DMS79 (cell line): ENCODE measurements at regions not wholly inside any gene's neighbourhood (a gene's known extent, or its start where the extent isn't known, plus 50 kb on each side); places are given as distances from the start of the nearest gene placed in this dataset.

ENCODE experiments used
- DNase-seq: peaks from one replicate; lab custom pipeline; 2025; lab: John Stamatoyannopoulos, UW

GRCh38 chr10:121032460-121032859 lies 181.3 kb downstream of the WDR11 start:
- DNase-seq, result no peak

- DNase-seq, result no peak
Measured at GRCh38 chr10:121033366-121033765, 182.2 kb downstream of the WDR11 start.

GRCh38 chr10:121036431-121036830 lies 185.3 kb downstream of the WDR11 start:
- no peak for DNase-seq

- no peak for DNase-seq
Measured at GRCh38 chr10:121041499-121041898, 190.3 kb downstream of the WDR11 start.

- DNase-seq, result no peak
Measured at GRCh38 chr10:121041906-121042305, 190.7 kb downstream of the WDR11 start.

- no peak for DNase-seq
Measured at GRCh38 chr10:121042342-121042741, 191.2 kb downstream of the WDR11 start.

GRCh38 chr10:121043124-121043849 lies 192.1 kb downstream of the WDR11 start:
- no peak for DNase-seq

GRCh38 chr10:121048749-121049148 lies 197.6 kb downstream of the WDR11 start:
- DNase-seq, result no peak

- DNase-seq, result no peak
Measured at GRCh38 chr10:121049489-121049888, 198.3 kb downstream of the WDR11 start.

- DNase-seq, result no peak
Measured at GRCh38 chr10:121049923-121050322, 198.8 kb downstream of the WDR11 start.

- DNase-seq, result no peak
Measured at GRCh38 chr10:121051171-121051570, 200.0 kb downstream of the WDR11 start.

- no peak for DNase-seq
Measured at GRCh38 chr10:121051696-121052279, 200.6 kb downstream of the WDR11 start.

GRCh38 chr10:121053151-121053550 lies 202.0 kb downstream of the WDR11 start:
- no peak for DNase-seq

- no peak for DNase-seq
Measured at GRCh38 chr10:121054874-121055273, 203.7 kb downstream of the WDR11 start.

GRCh38 chr10:121057269-121057668 lies 206.1 kb downstream of the WDR11 start:
- no peak for DNase-seq

GRCh38 chr10:121058082-121058481 lies 206.9 kb downstream of the WDR11 start:
- DNase-seq, result no peak

- no peak for DNase-seq
Measured at GRCh38 chr10:121059351-121059750, 208.2 kb downstream of the WDR11 start.

- no peak for DNase-seq
Measured at GRCh38 chr10:121062115-121062514, 211.0 kb downstream of the WDR11 start.

- no peak for DNase-seq
Measured at GRCh38 chr10:121063744-121064143, 212.6 kb downstream of the WDR11 start.

GRCh38 chr10:121064491-121064890 lies 213.3 kb downstream of the WDR11 start:
- no peak for DNase-seq

- no peak for DNase-seq
Measured at GRCh38 chr10:121065330-121065729, 214.2 kb downstream of the WDR11 start.

- DNase-seq, result no peak
Measured at GRCh38 chr10:121069061-121069850, 218.1 kb downstream of the WDR11 start.
